K562 (cell line): ENCODE measurements at regions not wholly inside any gene's neighbourhood (a gene's known extent, or its start where the extent isn't known, plus 50 kb on each side); places are given as distances from the start of the nearest gene placed in this dataset.

Experiments
- ATAC-seq: fragments of 200-7000 bp; cut with Tn5 transposase; 3 replicates; pipeline ENCODE4 v1.9.1; 2020; ENCODE audit warnings: moderate library complexity
- BruUV-seq: library from RNA; stranded (reverse); fragments of 400-500 nt; replicated peaks from 2 replicates; lab custom pipeline; 2021; lab: Mats Ljungman, UMichigan
- CTCF ChIA-PET: fragments of 300-600 bp; formaldehyde crosslinking; extraction: SDS; loops from one replicate; lab custom pipeline; 2021; ENCODE audit warnings: low intra/inter-chr PET ratio; lab: Yijun Ruan, JAX
- POLR2A ChIA-PET: fragments of 300-600, 350-650 bp; sonication (Branson Sonifier 250); formaldehyde crosslinking; extraction: SDS; loops from one replicate; lab custom pipeline; 2021; ENCODE audit warnings: antibody characterized with exemption, inconsistent platforms; lab: Yijun Ruan, JAX
- DNase-seq, 4 experiments: peaks; one replicate each; pipeline versions ENCODE4 v3.0.0 to v3.0.0-alpha.2; 2011 to 2018; ENCODE audit warnings: low spot score in 3 of 4, mixed read lengths in 3 of 4; ENCODE audit errors: extremely low read depth in 1 of 4
- FAIRE-seq: peaks from 2 replicates; lab custom pipeline; 2011; peaks lifted over from hg19 to GRCh38; lab: Jason Lieb, UNC
- H2AFZ ChIP-seq: 2 replicates; pipeline ENCODE4 v1.6.0; 2011; ENCODE audit warnings: low read depth, low read length, control low read depth, inconsistent platforms
- H3K27ac ChIP-seq: fragments of 200-600 bp; 3 replicates; pipeline ENCODE4 v1.8.0; 2011; ENCODE audit warnings: low read depth, mild to moderate bottlenecking, control low read depth, inconsistent platforms, low read length, moderate library complexity, mixed read lengths; ENCODE audit errors: extremely low read depth
- H3K27me3 ChIP-seq, 2 experiments: fragments of 300-600 bp in 1 of 2; 2 replicates in 1 of 2; 3 replicates in 1 of 2; pipeline versions ENCODE4 v1.6.0 to v1.8.0; 2011; ENCODE audit warnings: inconsistent platforms in 2 of 2, low read length in 2 of 2, mild to moderate bottlenecking in 1 of 2, mixed read lengths in 1 of 2, moderate library complexity in 1 of 2; ENCODE audit not compliant: control insufficient read depth in 2 of 2, insufficient read depth in 2 of 2
- H3K36me3 ChIP-seq: fragments of 300-600 bp; 3 replicates; pipeline ENCODE4 v1.8.0; 2011; ENCODE audit warnings: mild to moderate bottlenecking, low read length, inconsistent platforms; ENCODE audit not compliant: control insufficient read depth, insufficient read depth
- H3K4me1 ChIP-seq, 2 experiments: fragments of 200-600 bp in 1 of 2; replicated peaks in 1 of 2; 2 replicates in 1 of 2; 3 replicates in 1 of 2; pipeline versions ENCODE4 v1.5.1 to v1.8.0; 2011; ENCODE audit warnings: inconsistent platforms in 2 of 2, low read length in 2 of 2, mild to moderate bottlenecking in 1 of 2, mixed read lengths in 1 of 2, moderate library complexity in 1 of 2; ENCODE audit not compliant: control insufficient read depth in 2 of 2, insufficient read depth in 2 of 2
- H3K4me2 ChIP-seq: 2 replicates; pipeline ENCODE4 v1.6.1; 2011; ENCODE audit warnings: low read length, control low read depth, inconsistent platforms, mixed read lengths; ENCODE audit not compliant: insufficient read depth
- H3K4me3 ChIP-seq: fragments of 200-600 bp; sonication (generic), shearing (Covaris generic); 2 replicates; pipeline ENCODE4 v1.5.1; 2016; ENCODE audit warnings: control low read depth, inconsistent platforms
- H3K79me2 ChIP-seq: fragments of 200-600 bp; 3 replicates; pipeline ENCODE4 v1.8.0; 2011; ENCODE audit warnings: low read length, inconsistent platforms; ENCODE audit not compliant: control insufficient read depth, insufficient read depth
- H3K9ac ChIP-seq, 2 experiments: 2 replicates each; pipeline versions ENCODE4 v1.6.0 to v1.6.1; 2011; ENCODE audit warnings: low read depth in 2 of 2, low read length in 2 of 2, control low read depth in 1 of 2, inconsistent platforms in 1 of 2, mild to moderate bottlenecking in 1 of 2, mixed read lengths in 1 of 2; ENCODE audit not compliant: insufficient read depth in 1 of 2
- H3K9me1 ChIP-seq: one replicate; pipeline ENCODE4 v1.6.0; 2011; ENCODE audit warnings: inconsistent platforms, mild to moderate bottlenecking, low read length, moderate library complexity; ENCODE audit not compliant: control insufficient read depth, insufficient read depth
- H3K9me3 ChIP-seq: replicated peaks from 2 replicates; pipeline ENCODE4 v1.5.1; 2011; ENCODE audit warnings: low read depth, low read length, inconsistent platforms; ENCODE audit not compliant: control insufficient read depth, insufficient read depth
- H4K20me1 ChIP-seq: replicated peaks from 2 replicates; pipeline ENCODE4 v1.6.1; 2011; ENCODE audit warnings: low read length, inconsistent platforms, mixed read lengths; ENCODE audit not compliant: control insufficient read depth, insufficient read depth
- ATF1 ChIP-seq, 2 experiments: fragments of 450-650 bp in 1 of 2; IDR thresholded peaks; 2 replicates each; pipeline ENCODE4 v1.6.1; 2016; ENCODE audit warnings: missing compliant biosample characterization in 1 of 2, missing genetic modification characterization in 1 of 2
- MAFF ChIP-seq: IDR thresholded peaks from 2 replicates; pipeline ENCODE4 v1.6.1; 2012; ENCODE audit warnings: low read length, improper control_type of control experiment
- MEIS2 ChIP-seq: fragments of 450-650 bp; IDR thresholded peaks from 2 replicates; pipeline ENCODE4 v1.6.1; 2014; ENCODE audit warnings: mild to moderate bottlenecking; ENCODE audit not compliant: partially characterized antibody
- NONO ChIP-seq, 2 experiments: fragments of 200-400 bp in 1 of 2; fragments of 450-650 bp in 1 of 2; formaldehyde crosslinking in 1 of 2; IDR thresholded peaks; 2 replicates each; pipeline ENCODE4 v1.6.1; 2017; ENCODE audit warnings: low read depth in 2 of 2, mild to moderate bottlenecking in 2 of 2, moderate library complexity in 2 of 2, low read length in 1 of 2
- PCBP1 ChIP-seq: fragments of 200-400 bp; formaldehyde crosslinking; IDR thresholded peaks from 2 replicates; pipeline ENCODE4 v1.6.1; 2018; ENCODE audit warnings: mild to moderate bottlenecking, low read depth, low read length; ENCODE audit not compliant: poor library complexity, severe bottlenecking
- RBBP5 ChIP-seq: fragments of 200-600 bp; sonication (generic); IDR thresholded peaks from 2 replicates; pipeline ENCODE4 v1.6.1; 2012; ENCODE audit warnings: borderline replicate concordance, mild to moderate bottlenecking, low read length, control low read depth, inconsistent platforms; ENCODE audit not compliant: insufficient read depth, poor library complexity, severe bottlenecking
- SMAD4 ChIP-seq: fragments of 250-450 bp; sonication (Bioruptor Pico); conservative IDR thresholded peaks from 2 replicates; pipeline ENCODE4 v1.8.0; 2021; ENCODE audit warnings: inconsistent platforms, mild to moderate bottlenecking, moderate library complexity
- TAF7 ChIP-seq: fragments of 450-650 bp; IDR thresholded peaks from 2 replicates; pipeline ENCODE4 v1.6.1; 2016; ENCODE audit warnings: missing genetic modification characterization, missing compliant biosample characterization
- TCF7 ChIP-seq: sonication (generic); IDR thresholded peaks from 2 replicates; pipeline ENCODE4 v1.6.1; 2016; ENCODE audit warnings: antibody characterized with exemption, borderline replicate concordance
- THRAP3 ChIP-seq: fragments of 450-650 bp; IDR thresholded peaks from 2 replicates; pipeline ENCODE4 v1.6.1; 2016; ENCODE audit warnings: mild to moderate bottlenecking, inconsistent platforms, borderline replicate concordance
- ZC3H8 ChIP-seq: fragments of 450-650 bp; IDR thresholded peaks from 2 replicates; pipeline ENCODE4 v1.6.1; 2017
- ZNF134 ChIP-seq: fragments of 250-450 bp; sonication (Bioruptor Pico); conservative IDR thresholded peaks from 2 replicates; pipeline ENCODE4 v1.4.0; 2020
- ZNF23 ChIP-seq: fragments of 250-450 bp; sonication (Bioruptor Pico); IDR thresholded peaks from 2 replicates; pipeline ENCODE4 v1.4.0; 2020; ENCODE audit warnings: mild to moderate bottlenecking
- ZNF583 ChIP-seq: fragments of 250-450 bp; sonication (Bioruptor Pico); IDR thresholded peaks from 2 replicates; pipeline ENCODE4 v1.4.0; 2020
- ZNF644 ChIP-seq: fragments of 200-800 bp; sonication (Bioruptor generic); IDR thresholded peaks from 2 replicates; pipeline ENCODE4 v1.6.1; 2016; ENCODE audit warnings: low read depth, missing genetic modification characterization, missing compliant biosample characterization
- WGBS: fragments of 100-300 bp; shearing (Covaris generic); methylation state at CpG from one replicate; pipeline ENCODE4 v1.1.6; 2016; ENCODE audit warnings: low coverage, mixed read lengths; ENCODE audit not compliant: insufficient coverage; ENCODE audit errors: missing lambda C conversion rate; 5-methylcytosine and 5-hydroxymethylcytosine counted together
- in situ Hi-C: fragments of 300-500 bp; cut with MboI; formaldehyde crosslinking; loops from 4 replicates; pipeline ENCODE4 v1.15.0; 2018; ENCODE audit warnings: inconsistent platforms, mixed read lengths
- intact Hi-C: fragments of 100-400 bp; cut with micrococcal nuclease; formaldehyde crosslinking; loops from 2 replicates; pipeline ENCODE4 v1.14.2; 2022
- TF ChIP-seq, protein P1 (sequence below): sonication (generic); formaldehyde crosslinking; IDR thresholded peaks from 2 replicates; pipeline ENCODE4 v1.8.1; 2023; ENCODE audit warnings: mild to moderate bottlenecking, missing genetic modification reagents
- TF ChIP-seq, protein P2 (sequence below): fragments of 250-450 bp; sonication (Bioruptor Pico); IDR thresholded peaks from 2 replicates; pipeline ENCODE4 v1.4.0; 2020

- WGBS, result 49% methylated on average over 13 of the region's 13 CpGs
- POLR2A ChIA-PET, result no interaction called here
- FAIRE-seq, result no peak
- no peaks in the 10 kb centered on the region for H4K20me1 ChIP-seq
- H3K9ac ChIP-seq, result no peak overlapping the region
- in situ Hi-C loops (no loop called here), intact Hi-C loops (no loop called here)
- H3K27ac ChIP-seq, result no peak overlapping the region
- no peak overlapping the region for H3K4me2 ChIP-seq
- H3K9me1 ChIP-seq, result no peaks in the 10 kb centered on the region
- BruUV-seq, result no TSS peak
- H3K9me3 ChIP-seq, result no peaks in the 10 kb centered on the region
- H3K4me1 ChIP-seq, result peaks cover 5 to 6% of the 10 kb centered on the region in 2 experiments; a peak in 4 of 5 replicates
- DNase-seq, result peak in 1 of 4 experiments; percentile 7
- 0 out of 2 replicates have a peak overlapping the region, but pooled peaks have one; percentile 2 for H2AFZ ChIP-seq
- no peak; the same call in 1 of the 3 replicates for ATAC-seq
- H3K4me3 ChIP-seq, result no peak overlapping the region
- H3K36me3 ChIP-seq, result no peaks in the 10 kb centered on the region
- TF ChIP-seq ATF1 (CRISPR knock-in tag; IDR thresholded peaks at IDR 0.05), result no peak
- no peak for TF ChIP-seq ATF1 (tag; IDR thresholded peaks at IDR 0.05)
- no peak for TF ChIP-seq ZNF644 (tag)
- TF ChIP-seq ZNF23, result no peak
- TF ChIP-seq THRAP3, result no peak
- TF ChIP-seq, protein P1, sequence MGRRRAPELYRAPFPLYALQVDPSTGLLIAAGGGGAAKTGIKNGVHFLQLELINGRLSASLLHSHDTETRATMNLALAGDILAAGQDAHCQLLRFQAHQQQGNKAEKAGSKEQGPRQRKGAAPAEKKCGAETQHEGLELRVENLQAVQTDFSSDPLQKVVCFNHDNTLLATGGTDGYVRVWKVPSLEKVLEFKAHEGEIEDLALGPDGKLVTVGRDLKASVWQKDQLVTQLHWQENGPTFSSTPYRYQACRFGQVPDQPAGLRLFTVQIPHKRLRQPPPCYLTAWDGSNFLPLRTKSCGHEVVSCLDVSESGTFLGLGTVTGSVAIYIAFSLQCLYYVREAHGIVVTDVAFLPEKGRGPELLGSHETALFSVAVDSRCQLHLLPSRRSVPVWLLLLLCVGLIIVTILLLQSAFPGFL (CRISPR knock-in tag), result no peak
- TF ChIP-seq ZNF134, result no peak
- TF ChIP-seq RBBP5, result no peak
- TF ChIP-seq TCF7, result no peak
- no peak for TF ChIP-seq MAFF
- TF ChIP-seq, protein P2, sequence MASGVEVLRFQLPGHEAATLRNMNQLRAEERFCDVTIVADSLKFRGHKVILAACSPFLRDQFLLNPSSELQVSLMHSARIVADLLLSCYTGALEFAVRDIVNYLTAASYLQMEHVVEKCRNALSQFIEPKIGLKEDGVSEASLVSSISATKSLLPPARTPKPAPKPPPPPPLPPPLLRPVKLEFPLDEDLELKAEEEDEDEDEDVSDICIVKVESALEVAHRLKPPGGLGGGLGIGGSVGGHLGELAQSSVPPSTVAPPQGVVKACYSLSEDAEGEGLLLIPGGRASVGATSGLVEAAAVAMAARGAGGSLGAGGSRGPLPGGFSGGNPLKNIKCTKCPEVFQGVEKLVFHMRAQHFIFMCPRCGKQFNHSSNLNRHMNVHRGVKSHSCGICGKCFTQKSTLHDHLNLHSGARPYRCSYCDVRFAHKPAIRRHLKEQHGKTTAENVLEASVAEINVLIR (CRISPR knock-in tag), result no peak
- TF ChIP-seq ZC3H8, result no peak
- TF ChIP-seq MEIS2, result no peak
- no peak for TF ChIP-seq ZNF583
- TF ChIP-seq TAF7 (tag), result no peak
- no peak for TF ChIP-seq SMAD4
- no peak for TF ChIP-seq NONO (IDR thresholded peaks at IDR 0.05; ENCODE audit: low read depth in 2 of 2, low read length in 1 of 2)
- no peak for TF ChIP-seq PCBP1
- CTCF ChIA-PET, result no interaction called here
- H3K79me2 ChIP-seq, result no peaks in the 10 kb centered on the region
- H3K27me3 ChIP-seq, result no peaks in the 10 kb centered on the region
These were observed 52.5 kb upstream of the USP6NL start for GRCh38 chr10:11663763-11664555.
